ENCODE measurements at regions not wholly inside any gene's neighbourhood (a gene's known extent, or its start where the extent isn't known, plus 50 kb on each side); places are given as distances from the start of the nearest gene placed in this dataset.

DNA sequence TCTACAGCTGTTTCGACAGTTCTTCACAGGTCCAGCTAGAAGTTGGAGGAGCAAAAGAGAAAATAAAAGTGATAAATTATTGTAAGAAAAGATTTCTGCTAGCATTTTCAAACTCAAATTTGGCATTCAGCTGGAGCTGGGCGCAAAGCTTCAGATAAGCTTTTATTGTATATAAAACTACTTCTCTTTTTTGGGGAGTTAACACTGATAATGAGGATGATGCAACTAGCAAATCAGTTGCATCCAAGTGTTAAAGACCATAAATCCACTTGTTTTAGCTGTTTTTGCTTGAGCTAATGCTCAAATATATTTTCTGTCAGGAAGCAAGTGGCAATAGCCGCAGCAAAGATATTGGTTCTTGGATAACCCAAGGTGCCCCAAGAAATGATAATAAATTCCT is 127.1 kb upstream of the PKN2 start:
- no peak for DNase-seq (ENCODE audit: low read depth)
- no peaks in the 10 kb centered on the region for H3K36me3 ChIP-seq (ENCODE audit: control insufficient read depth, insufficient read depth, low read length)
- no peaks in the 10 kb centered on the region for H3K27me3 ChIP-seq (ENCODE audit: control insufficient read depth, insufficient read depth, low read length)
- TF ChIP-seq, protein P1, sequence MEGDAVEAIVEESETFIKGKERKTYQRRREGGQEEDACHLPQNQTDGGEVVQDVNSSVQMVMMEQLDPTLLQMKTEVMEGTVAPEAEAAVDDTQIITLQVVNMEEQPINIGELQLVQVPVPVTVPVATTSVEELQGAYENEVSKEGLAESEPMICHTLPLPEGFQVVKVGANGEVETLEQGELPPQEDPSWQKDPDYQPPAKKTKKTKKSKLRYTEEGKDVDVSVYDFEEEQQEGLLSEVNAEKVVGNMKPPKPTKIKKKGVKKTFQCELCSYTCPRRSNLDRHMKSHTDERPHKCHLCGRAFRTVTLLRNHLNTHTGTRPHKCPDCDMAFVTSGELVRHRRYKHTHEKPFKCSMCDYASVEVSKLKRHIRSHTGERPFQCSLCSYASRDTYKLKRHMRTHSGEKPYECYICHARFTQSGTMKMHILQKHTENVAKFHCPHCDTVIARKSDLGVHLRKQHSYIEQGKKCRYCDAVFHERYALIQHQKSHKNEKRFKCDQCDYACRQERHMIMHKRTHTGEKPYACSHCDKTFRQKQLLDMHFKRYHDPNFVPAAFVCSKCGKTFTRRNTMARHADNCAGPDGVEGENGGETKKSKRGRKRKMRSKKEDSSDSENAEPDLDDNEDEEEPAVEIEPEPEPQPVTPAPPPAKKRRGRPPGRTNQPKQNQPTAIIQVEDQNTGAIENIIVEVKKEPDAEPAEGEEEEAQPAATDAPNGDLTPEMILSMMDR (IDR thresholded peaks at IDR 0.05; ENCODE audit: insufficient read depth, low read length, poor library complexity, severe bottlenecking): no peak
- no peak overlapping the region for H3K4me3 ChIP-seq (ENCODE audit: low read depth, low read length)

DNA sequence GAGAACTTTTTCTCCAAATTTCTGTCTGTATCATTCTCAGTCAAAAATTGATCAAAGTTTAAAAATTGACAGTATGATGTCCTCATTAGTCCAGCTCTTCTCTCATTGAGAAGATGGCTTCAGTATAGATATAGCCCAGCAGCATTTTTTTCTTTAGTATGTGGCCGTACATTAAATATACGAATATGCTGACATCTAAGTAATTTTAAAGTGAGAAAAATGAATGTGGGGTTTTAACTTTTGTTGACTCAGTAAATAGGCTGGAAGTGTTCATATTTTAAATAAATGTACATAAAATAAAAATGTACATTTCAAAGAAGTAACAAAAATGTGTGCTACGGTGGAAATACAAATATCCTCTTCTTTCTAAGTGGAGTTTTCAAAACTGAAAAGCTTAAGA is 123.5 kb upstream of the PKN2 start:
- no peak for DNase-seq (ENCODE audit: low read depth)
- Histone ChIP-seq H3K4me3 (ENCODE audit: low read depth, low read length) (no peak overlapping the region), H3K27me3 (ENCODE audit: control insufficient read depth, insufficient read depth, low read length) (no peaks in the 10 kb centered on the region), H3K36me3 (ENCODE audit: control insufficient read depth, insufficient read depth, low read length) (no peaks in the 10 kb centered on the region)
- TF ChIP-seq, protein P1 (IDR thresholded peaks at IDR 0.05; ENCODE audit: insufficient read depth, low read length, poor library complexity, severe bottlenecking): no peak

GRCh38 chr1:88562991-88563390 is 121.1 kb upstream of the PKN2 start:
- no peak for DNase-seq (ENCODE audit: low read depth)
- Histone ChIP-seq H3K27me3 (ENCODE audit: control insufficient read depth, insufficient read depth, low read length) (no peaks in the 10 kb centered on the region), H3K4me3 (ENCODE audit: low read depth, low read length) (no peak overlapping the region), H3K36me3 (ENCODE audit: control insufficient read depth, insufficient read depth, low read length) (no peaks in the 10 kb centered on the region)
- TF ChIP-seq, protein P1 (IDR thresholded peaks at IDR 0.05; ENCODE audit: insufficient read depth, low read length, poor library complexity, severe bottlenecking): no peak

DNA sequence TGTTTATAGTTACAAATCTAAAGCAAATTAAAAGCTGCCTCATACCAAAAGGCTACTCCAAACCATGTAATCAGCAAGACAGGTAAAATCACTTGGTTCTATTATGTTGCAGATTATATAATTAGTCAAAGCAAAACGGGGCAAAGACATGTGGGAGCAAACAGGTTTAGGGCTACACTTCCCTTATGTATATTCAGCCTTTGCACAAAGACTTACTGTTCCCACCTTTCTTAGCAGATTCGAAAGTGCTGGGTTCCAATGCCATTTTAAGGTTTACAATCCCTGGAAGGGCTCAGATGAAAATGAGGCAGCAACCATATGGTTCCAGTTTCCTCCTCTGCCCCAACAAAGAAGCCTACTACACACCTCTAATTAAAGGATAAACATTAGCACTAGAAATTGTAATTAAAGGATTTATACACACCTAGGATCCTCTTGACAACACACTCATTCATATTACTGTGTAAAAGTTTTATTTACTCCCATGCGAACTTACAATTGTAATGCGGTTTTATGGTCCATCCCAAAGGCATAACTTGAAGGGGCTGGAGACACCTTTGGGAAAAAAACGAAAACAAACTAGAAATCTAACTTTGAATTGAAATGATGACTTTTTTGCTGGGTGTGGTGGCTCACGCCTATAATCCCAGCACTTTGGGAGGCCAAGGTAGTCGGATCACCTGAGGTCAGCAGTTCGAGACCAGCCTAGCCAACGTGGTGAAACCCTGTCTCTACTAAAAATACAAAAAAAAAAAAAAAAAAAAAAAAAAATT is 117.3 kb upstream of the PKN2 start:
- Histone ChIP-seq H3K4me3 (ENCODE audit: low read depth, low read length) (no peak overlapping the region), H3K27me3 (ENCODE audit: control insufficient read depth, insufficient read depth, low read length) (no peaks in the 10 kb centered on the region), H3K36me3 (ENCODE audit: control insufficient read depth, insufficient read depth, low read length) (no peaks in the 10 kb centered on the region)
- TF ChIP-seq, protein P1 (IDR thresholded peaks at IDR 0.05; ENCODE audit: insufficient read depth, low read length, poor library complexity, severe bottlenecking): no peak
- no peak for DNase-seq (ENCODE audit: low read depth)

DNA sequence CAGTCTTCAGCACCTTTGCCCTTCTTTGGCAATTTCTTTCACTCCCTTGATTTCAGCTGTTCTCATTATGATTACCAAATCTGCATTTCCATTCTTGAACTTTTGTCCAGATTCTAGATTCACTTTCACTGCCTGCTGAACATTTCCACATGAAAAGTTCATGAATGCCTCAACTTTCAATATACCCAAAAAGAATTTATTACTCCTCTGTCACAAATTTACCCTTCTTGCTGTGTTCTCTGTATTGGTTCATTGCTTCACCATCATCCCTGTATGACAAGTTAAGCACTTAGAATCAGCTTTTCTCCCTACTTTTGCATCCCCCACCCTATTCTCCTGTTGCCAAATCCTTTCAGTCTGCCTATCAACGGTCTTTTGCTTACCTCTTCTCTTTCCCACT is 112.6 kb upstream of the PKN2 start:
- H3K27me3 ChIP-seq (ENCODE audit: control insufficient read depth, insufficient read depth, low read length): no peaks in the 10 kb centered on the region
- DNase-seq (ENCODE audit: low read depth): no peak
- TF ChIP-seq, protein P1 (IDR thresholded peaks at IDR 0.05; ENCODE audit: insufficient read depth, low read length, poor library complexity, severe bottlenecking): no peak
- no peak overlapping the region for H3K4me3 ChIP-seq (ENCODE audit: low read depth, low read length)
- no peaks in the 10 kb centered on the region for H3K36me3 ChIP-seq (ENCODE audit: control insufficient read depth, insufficient read depth, low read length)

- H3K36me3 ChIP-seq (ENCODE audit: control insufficient read depth, insufficient read depth, low read length): no peaks in the 10 kb centered on the region
- no peaks in the 10 kb centered on the region for H3K27me3 ChIP-seq (ENCODE audit: control insufficient read depth, insufficient read depth, low read length)
- TF ChIP-seq, protein P1 (IDR thresholded peaks at IDR 0.05; ENCODE audit: insufficient read depth, low read length, poor library complexity, severe bottlenecking): no peak
- DNase-seq (ENCODE audit: low read depth): no peak
- H3K4me3 ChIP-seq (ENCODE audit: low read depth, low read length): no peak overlapping the region
Observed at GRCh38 chr1:88579598-88579997, 104.5 kb upstream of the PKN2 start.
